ENCODE measurements at regions not wholly inside any gene's neighbourhood (a gene's known extent, or its start where the extent isn't known, plus 50 kb on each side); places are given as distances from the start of the nearest gene placed in this dataset.

GRCh38 chr3:86748015-86748414 lies 242.9 kb downstream of the VGLL3 start:
- H3K36me3 Mint-ChIP-seq (ENCODE audit: low read depth): no peaks in the 10 kb centered on the region
- H3K27ac Mint-ChIP-seq (ENCODE audit: unreplicated experiment): no peak overlapping the region
- peaks cover 44% of the 10 kb centered on the region for H3K27me3 Mint-ChIP-seq (ENCODE audit: low read depth)
- H3K4me1 Mint-ChIP-seq (ENCODE audit: low read depth): no peaks in the 10 kb centered on the region
- no peak overlapping the region for H3K4me3 Mint-ChIP-seq (ENCODE audit: unreplicated experiment)
- H3K9me3 Mint-ChIP-seq (ENCODE audit: low read depth): no peaks in the 10 kb centered on the region
- no peak for DNase-seq (ENCODE audit: low spot score)
- TF ChIP-seq CTCF (IDR thresholded peaks at IDR 0.05): no peak

- no peaks in the 10 kb centered on the region for H3K9me3 Mint-ChIP-seq (ENCODE audit: low read depth)
- TF ChIP-seq CTCF (IDR thresholded peaks at IDR 0.05): no peak
These were observed 246.9 kb downstream of the VGLL3 start for GRCh38 chr3:86744051-86744450.

GRCh38 chr3:86743233-86743632 lies 247.7 kb downstream of the VGLL3 start:
- no peak for DNase-seq (ENCODE audit: low spot score)
- Mint-ChIP-seq H3K4me3 (ENCODE audit: unreplicated experiment) (no peak overlapping the region), H3K9me3 (ENCODE audit: low read depth) (no peaks in the 10 kb centered on the region), H3K4me1 (ENCODE audit: low read depth) (no peaks in the 10 kb centered on the region), H3K27me3 (ENCODE audit: low read depth) (peaks cover 30% of the 10 kb centered on the region), H3K27ac (ENCODE audit: unreplicated experiment) (no peak overlapping the region), H3K36me3 (ENCODE audit: low read depth) (no peaks in the 10 kb centered on the region)
- no peak for TF ChIP-seq CTCF (IDR thresholded peaks at IDR 0.05)

More at GRCh38 chr3:86744051-86744450, 246.9 kb downstream of the VGLL3 start:
- no peaks in the 10 kb centered on the region for H3K36me3 Mint-ChIP-seq (ENCODE audit: low read depth)
- DNase-seq (ENCODE audit: low spot score): no peak
- no peaks in the 10 kb centered on the region for H3K4me1 Mint-ChIP-seq (ENCODE audit: low read depth)
- no peak overlapping the region for H3K27ac Mint-ChIP-seq (ENCODE audit: unreplicated experiment)
- H3K27me3 Mint-ChIP-seq (ENCODE audit: low read depth): peaks cover 35% of the 10 kb centered on the region
- no peak overlapping the region for H3K4me3 Mint-ChIP-seq (ENCODE audit: unreplicated experiment)

- Mint-ChIP-seq H3K4me1 (ENCODE audit: low read depth) (no peaks in the 10 kb centered on the region), H3K9me3 (ENCODE audit: low read depth) (no peaks in the 10 kb centered on the region), H3K27ac (ENCODE audit: unreplicated experiment) (no peak overlapping the region), H3K36me3 (ENCODE audit: low read depth) (no peaks in the 10 kb centered on the region), H3K27me3 (ENCODE audit: low read depth) (peaks cover 18% of the 10 kb centered on the region), H3K4me3 (ENCODE audit: unreplicated experiment) (no peak overlapping the region)
- TF ChIP-seq CTCF (IDR thresholded peaks at IDR 0.05): no peak
- no peak for DNase-seq (ENCODE audit: low spot score)
These were observed 250.2 kb downstream of the VGLL3 start for GRCh38 chr3:86740751-86741150.

GRCh38 chr3:86739244-86739643 lies 251.7 kb downstream of the VGLL3 start:
- no peak overlapping the region for H3K27ac Mint-ChIP-seq (ENCODE audit: unreplicated experiment)
- no peak for DNase-seq (ENCODE audit: low spot score)
- TF ChIP-seq CTCF (IDR thresholded peaks at IDR 0.05): no peak
- H3K4me3 Mint-ChIP-seq (ENCODE audit: unreplicated experiment): no peak overlapping the region
- peaks cover 14% of the 10 kb centered on the region for H3K27me3 Mint-ChIP-seq (ENCODE audit: low read depth)
- H3K4me1 Mint-ChIP-seq (ENCODE audit: low read depth): no peaks in the 10 kb centered on the region
- no peaks in the 10 kb centered on the region for H3K36me3 Mint-ChIP-seq (ENCODE audit: low read depth)
- H3K9me3 Mint-ChIP-seq (ENCODE audit: low read depth): no peaks in the 10 kb centered on the region
